SJSA1 (cell line): ENCODE measurements at regions not wholly inside any gene's neighbourhood (a gene's known extent, or its start where the extent isn't known, plus 50 kb on each side); places are given as distances from the start of the nearest gene placed in this dataset.
A peak's percentile ranks its signal among the peaks of the same experiment; 100 is the strongest.

Source experiments
- DNase-seq, 2 experiments: peaks; one replicate each; pipeline ENCODE4 v3.0.0-alpha.2; 2015 to 2020; ENCODE audit warnings: low spot score in 2 of 2, low read depth in 1 of 2
- H3K27ac ChIP-seq: fragments of 250-450 bp; sonication (Bioruptor Pico); 2 replicates; pipeline ENCODE4 v1.5.1; 2020; ENCODE audit warnings: mild to moderate bottlenecking, moderate library complexity
- H3K27me3 ChIP-seq: fragments of 250-450 bp; sonication (Bioruptor Pico); replicated peaks from 2 replicates; pipeline ENCODE4 v1.5.1; 2020; ENCODE audit warnings: mild to moderate bottlenecking, moderate library complexity
- H3K36me3 ChIP-seq: fragments of 250-450 bp; sonication (Bioruptor Pico); 2 replicates; pipeline ENCODE4 v1.5.1; 2020; ENCODE audit warnings: mild to moderate bottlenecking
- H3K4me1 ChIP-seq: fragments of 250-450 bp; sonication (Bioruptor Pico); replicated peaks from 2 replicates; pipeline ENCODE4 v1.6.1; 2021; ENCODE audit warnings: mild to moderate bottlenecking
- H3K4me3 ChIP-seq: fragments of 250-450 bp; sonication (Bioruptor Pico); 2 replicates; pipeline ENCODE4 v1.5.1; 2020; ENCODE audit warnings: mild to moderate bottlenecking
- H3K9me3 ChIP-seq: fragments of 250-450 bp; sonication (Bioruptor Pico); replicated peaks from 2 replicates; pipeline ENCODE4 v1.5.1; 2020; ENCODE audit warnings: mild to moderate bottlenecking

GRCh38 chr13:105035092-105035491, 1500.4 kb downstream of the EFNB2 start:
- Histone ChIP-seq H3K27me3 (no peaks in the 10 kb centered on the region), H3K4me1 (no peaks in the 10 kb centered on the region), H3K4me3 (no peak overlapping the region), H3K27ac (no peak overlapping the region), H3K9me3 (0 out of 2 replicates have a peak, but pooled peaks cover 3% of the 10 kb centered on the region), H3K36me3 (no peaks in the 10 kb centered on the region)
- no peak for DNase-seq

- Histone ChIP-seq H3K4me1 (no peaks in the 10 kb centered on the region), H3K36me3 (no peaks in the 10 kb centered on the region), H3K4me3 (no peak overlapping the region), H3K9me3 (no peaks in the 10 kb centered on the region), H3K27me3 (no peaks in the 10 kb centered on the region), H3K27ac (no peak overlapping the region)
- no peak for DNase-seq
Observed at GRCh38 chr13:105033999-105034398, 1501.5 kb downstream of the EFNB2 start.

- no peaks in the 10 kb centered on the region for H3K9me3 ChIP-seq
- no peak overlapping the region for H3K4me3 ChIP-seq
- H3K4me1 ChIP-seq, result no peaks in the 10 kb centered on the region
- DNase-seq, result no peak
- no peaks in the 10 kb centered on the region for H3K36me3 ChIP-seq
- no peak overlapping the region for H3K27ac ChIP-seq
- H3K27me3 ChIP-seq, result no peaks in the 10 kb centered on the region
Observed at GRCh38 chr13:105031306-105031705, 1504.2 kb downstream of the EFNB2 start.

GRCh38 chr13:105030851-105031250, 1504.6 kb downstream of the EFNB2 start:
- Histone ChIP-seq H3K4me3 (no peak overlapping the region), H3K27ac (no peak overlapping the region), H3K36me3 (no peaks in the 10 kb centered on the region), H3K4me1 (no peaks in the 10 kb centered on the region), H3K27me3 (no peaks in the 10 kb centered on the region), H3K9me3 (no peaks in the 10 kb centered on the region)
- DNase-seq, result no peak

DNA sequence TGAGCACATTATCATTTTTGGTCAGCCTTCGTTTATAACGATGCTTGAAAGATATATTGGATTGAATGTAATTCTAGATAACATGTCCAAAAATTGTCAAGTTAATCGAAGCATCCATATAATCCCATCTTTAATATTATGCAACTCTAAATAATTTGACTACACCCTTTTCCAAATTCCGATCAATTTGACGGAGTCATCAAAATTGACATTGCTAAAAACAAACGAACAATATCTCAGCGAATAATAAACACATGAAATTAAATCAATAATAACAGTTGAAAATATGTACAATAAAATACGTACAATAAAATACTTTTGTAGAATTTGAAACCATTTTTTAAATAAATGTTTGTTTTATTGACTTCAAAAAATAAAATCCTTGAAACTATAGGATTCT, 1516.4 kb downstream of the EFNB2 start:
- DNase-seq, result no peak
- no peak overlapping the region for H3K4me3 ChIP-seq
- H3K27me3 ChIP-seq, result no peaks in the 10 kb centered on the region
- H3K4me1 ChIP-seq, result no peaks in the 10 kb centered on the region
- H3K27ac ChIP-seq, result no peak overlapping the region
- no peaks in the 10 kb centered on the region for H3K36me3 ChIP-seq
- H3K9me3 ChIP-seq, result no peaks in the 10 kb centered on the region

- no peak for DNase-seq
- Histone ChIP-seq H3K4me3 (no peak overlapping the region), H3K36me3 (no peaks in the 10 kb centered on the region), H3K4me1 (no peaks in the 10 kb centered on the region), H3K9me3 (no peaks in the 10 kb centered on the region), H3K27me3 (no peaks in the 10 kb centered on the region), H3K27ac (no peak overlapping the region)
Observed at GRCh38 chr13:105016266-105016665, 1519.2 kb downstream of the EFNB2 start.

- H3K27ac ChIP-seq, result no peak overlapping the region
- H3K4me3 ChIP-seq, result no peak overlapping the region
Observed at GRCh38 chr13:105008604-105009003, 1526.9 kb downstream of the EFNB2 start.

GRCh38 chr13:105007166-105007808, 1528.2 kb downstream of the EFNB2 start:
- H3K4me1 ChIP-seq, result no peaks in the 10 kb centered on the region

More at GRCh38 chr13:105008604-105009003, 1526.9 kb downstream of the EFNB2 start:
- Histone ChIP-seq H3K27me3 (no peaks in the 10 kb centered on the region), H3K9me3 (no peaks in the 10 kb centered on the region), H3K36me3 (no peaks in the 10 kb centered on the region), H3K4me1 (no peaks in the 10 kb centered on the region)
- DNase-seq, result no peak

DNA sequence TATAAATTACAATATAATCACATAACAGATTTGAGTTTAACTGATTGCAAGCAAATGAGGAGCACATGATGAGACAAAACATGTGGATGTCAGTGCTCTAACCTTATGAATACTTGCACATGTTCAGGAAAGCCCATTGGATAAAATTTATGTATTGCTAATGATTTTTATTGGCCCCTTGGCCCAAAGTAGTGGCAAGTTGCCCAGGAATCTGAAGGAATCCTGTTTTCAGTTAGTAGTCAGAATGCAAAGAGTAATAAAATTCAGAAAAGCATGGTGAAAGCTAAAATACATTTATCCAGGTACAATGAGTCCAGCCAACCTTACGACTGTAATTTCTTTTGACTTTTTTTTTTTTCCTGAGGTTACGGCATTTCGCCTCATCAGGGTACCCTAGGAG, 1539.4 kb downstream of the EFNB2 start:
- DNase-seq, result no peak
- Histone ChIP-seq H3K27me3 (no peaks in the 10 kb centered on the region), H3K4me1 (no peaks in the 10 kb centered on the region), H3K9me3 (no peaks in the 10 kb centered on the region), H3K36me3 (no peaks in the 10 kb centered on the region), H3K4me3 (no peak overlapping the region), H3K27ac (no peak overlapping the region)

More at GRCh38 chr13:105007166-105007808, 1528.2 kb downstream of the EFNB2 start:
- no peaks in the 10 kb centered on the region for H3K36me3 ChIP-seq
- no peak overlapping the region for H3K27ac ChIP-seq
- no peaks in the 10 kb centered on the region for H3K9me3 ChIP-seq
- H3K4me3 ChIP-seq, result no peak overlapping the region
- DNase-seq, result no peak
- no peaks in the 10 kb centered on the region for H3K27me3 ChIP-seq

DNA sequence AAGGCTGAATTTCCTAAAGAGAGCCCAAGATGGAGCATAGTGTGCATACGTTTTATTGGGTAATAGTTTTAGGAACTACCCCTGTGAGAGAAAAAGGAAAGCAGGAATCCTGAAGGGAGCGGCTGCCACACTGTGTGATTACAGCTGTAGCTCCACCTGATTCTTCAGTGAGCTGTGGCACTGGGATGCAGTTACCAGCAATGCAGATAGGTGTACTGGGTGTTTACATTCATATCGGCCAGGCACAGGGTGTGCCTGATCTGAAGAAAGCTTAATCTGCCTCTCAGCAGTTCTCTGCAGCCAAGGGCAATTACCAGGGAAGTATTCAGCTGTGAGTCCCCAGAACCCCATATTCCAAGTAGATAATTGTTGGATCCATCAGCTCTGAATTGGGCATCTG, 1541.8 kb downstream of the EFNB2 start:
- Histone ChIP-seq H3K4me3 (no peak overlapping the region), H3K9me3 (no peaks in the 10 kb centered on the region), H3K36me3 (no peaks in the 10 kb centered on the region), H3K27me3 (no peaks in the 10 kb centered on the region), H3K4me1 (no peaks in the 10 kb centered on the region), H3K27ac (no peak overlapping the region)
- no peak for DNase-seq

DNA sequence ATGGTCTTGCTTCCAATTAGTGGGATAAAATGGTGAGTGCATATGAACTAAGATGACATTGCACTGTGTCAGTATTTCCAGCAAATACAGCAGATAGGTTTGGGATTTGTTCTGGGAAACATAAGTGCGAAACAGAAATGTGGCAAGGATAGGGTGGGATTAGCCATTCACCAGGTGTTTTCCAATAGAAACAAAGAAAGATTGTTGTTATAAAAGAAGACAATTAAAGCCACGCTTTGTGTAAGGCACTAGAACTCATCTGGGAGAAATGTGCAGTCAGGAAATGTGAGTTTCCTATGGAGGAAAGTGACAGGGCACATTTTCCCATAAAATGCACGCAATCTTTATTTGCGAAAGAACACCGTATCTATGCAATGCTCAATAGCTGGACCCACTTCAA, 1547.8 kb downstream of the EFNB2 start:
- no peaks in the 10 kb centered on the region for H3K4me1 ChIP-seq
- no peaks in the 10 kb centered on the region for H3K36me3 ChIP-seq
- DNase-seq, result no peak
- no peaks in the 10 kb centered on the region for H3K27me3 ChIP-seq
- H3K27ac ChIP-seq, result no peak overlapping the region
- H3K4me3 ChIP-seq, result no peak overlapping the region
- no peaks in the 10 kb centered on the region for H3K9me3 ChIP-seq

DNA sequence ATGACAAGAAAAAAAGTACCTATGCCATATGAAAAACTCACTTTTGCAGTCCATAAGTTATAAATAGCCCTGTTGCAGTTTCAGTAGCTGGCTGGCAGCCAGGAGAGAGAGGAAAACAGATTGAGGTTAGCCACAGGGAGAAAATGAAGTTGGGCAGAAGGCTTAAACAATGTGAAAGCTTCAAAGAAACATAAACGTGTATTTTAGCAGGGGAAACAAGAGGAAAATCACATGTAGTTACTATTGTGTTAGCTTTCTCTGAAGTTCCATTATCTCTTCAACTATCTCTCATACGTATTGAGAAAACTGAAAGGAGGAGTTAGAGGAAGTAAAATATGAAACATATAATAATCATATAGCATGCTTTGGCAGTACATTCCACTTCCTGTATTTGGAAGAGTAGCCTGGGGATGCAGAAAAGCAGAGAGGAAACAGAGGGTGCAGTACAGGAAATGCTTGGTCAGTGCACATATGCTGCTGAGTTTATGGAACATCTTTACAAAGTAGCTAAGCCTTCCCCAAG, 1551.1 kb downstream of the EFNB2 start:
- Histone ChIP-seq H3K4me1 (no peaks in the 10 kb centered on the region), H3K27ac (no peak overlapping the region), H3K9me3 (no peaks in the 10 kb centered on the region), H3K27me3 (no peaks in the 10 kb centered on the region), H3K4me3 (no peak overlapping the region), H3K36me3 (no peaks in the 10 kb centered on the region)
- peak in 1 of 2 experiments; percentile 11 for DNase-seq

DNA sequence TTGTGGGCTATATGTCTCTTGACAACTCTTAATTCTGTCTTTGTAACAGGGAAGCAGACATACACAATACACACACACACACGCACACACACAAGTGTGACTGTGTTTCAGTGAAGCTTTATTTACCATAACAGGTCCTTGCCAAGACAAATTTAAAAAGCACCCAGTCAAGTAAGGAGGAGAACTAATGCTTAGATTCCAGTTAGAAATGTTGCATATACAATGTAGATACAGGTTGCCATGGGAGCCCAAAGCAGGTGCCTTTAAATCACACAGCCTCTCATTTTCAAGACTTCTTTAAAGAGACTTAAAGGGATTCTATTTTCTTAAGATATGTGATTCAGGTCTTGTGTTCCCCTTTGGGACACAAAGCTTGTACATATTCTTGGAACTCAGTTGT, 1551.9 kb downstream of the EFNB2 start:
- H3K36me3 ChIP-seq, result no peaks in the 10 kb centered on the region
- no peak for DNase-seq
- H3K9me3 ChIP-seq, result no peaks in the 10 kb centered on the region
- H3K4me1 ChIP-seq, result no peaks in the 10 kb centered on the region
- H3K27me3 ChIP-seq, result no peaks in the 10 kb centered on the region
- no peak overlapping the region for H3K27ac ChIP-seq
- H3K4me3 ChIP-seq, result no peak overlapping the region

DNA sequence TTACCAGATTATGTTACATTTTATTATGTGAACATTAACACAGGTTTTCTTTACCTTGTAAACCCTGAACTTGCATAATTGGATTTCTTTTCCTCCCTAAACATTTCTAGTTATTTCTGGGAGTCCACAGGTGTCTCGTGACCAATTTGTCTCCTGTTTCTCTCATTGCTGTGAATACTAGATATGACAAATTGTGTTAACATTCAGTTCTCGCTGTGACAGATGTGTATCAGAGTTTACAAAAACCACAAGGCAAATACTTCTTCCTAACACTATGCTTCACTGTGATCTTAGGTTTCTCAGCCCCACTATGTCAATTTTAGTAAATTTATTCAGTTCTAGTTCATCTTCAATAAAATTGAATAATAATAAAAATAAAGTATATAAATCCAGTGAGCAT, 1554.9 kb downstream of the EFNB2 start:
- Histone ChIP-seq H3K27me3 (no peaks in the 10 kb centered on the region), H3K4me1 (no peaks in the 10 kb centered on the region), H3K27ac (no peak overlapping the region), H3K9me3 (no peaks in the 10 kb centered on the region), H3K4me3 (no peak overlapping the region), H3K36me3 (no peaks in the 10 kb centered on the region)
- no peak for DNase-seq
